A549 (cell line): ENCODE measurements at regions not wholly inside any gene's neighbourhood (a gene's known extent, or its start where the extent isn't known, plus 50 kb on each side); places are given as distances from the start of the nearest gene placed in this dataset.

Experiments
- EP300 ChIP-seq, 2 experiments: fragments of >200 bp; sonication (Bioruptor Twin); formaldehyde crosslinking; IDR thresholded peaks; 2 replicates in 1 of 2; 3 replicates in 1 of 2; pipeline ENCODE4 v1.6.1; 2016 to 2017
- HDAC2 ChIP-seq: fragments of 200-600 bp; sonication (generic); IDR thresholded peaks from 2 replicates; pipeline ENCODE4 v1.6.1; 2016
- TF ChIP-seq, protein P1 (sequence below): fragments of 150-350 bp; IDR thresholded peaks from 2 replicates; pipeline ENCODE4 v1.6.1; 2014; ENCODE audit warnings: low read depth, mild to moderate bottlenecking, low read length

GRCh38 chr9:88272986-88273385, 115.3 kb upstream of the SPIN1 start:
- TF ChIP-seq EP300 (IDR thresholded peaks at IDR 0.05) (no peak), HDAC2 (no peak)
- TF ChIP-seq, protein P1, sequence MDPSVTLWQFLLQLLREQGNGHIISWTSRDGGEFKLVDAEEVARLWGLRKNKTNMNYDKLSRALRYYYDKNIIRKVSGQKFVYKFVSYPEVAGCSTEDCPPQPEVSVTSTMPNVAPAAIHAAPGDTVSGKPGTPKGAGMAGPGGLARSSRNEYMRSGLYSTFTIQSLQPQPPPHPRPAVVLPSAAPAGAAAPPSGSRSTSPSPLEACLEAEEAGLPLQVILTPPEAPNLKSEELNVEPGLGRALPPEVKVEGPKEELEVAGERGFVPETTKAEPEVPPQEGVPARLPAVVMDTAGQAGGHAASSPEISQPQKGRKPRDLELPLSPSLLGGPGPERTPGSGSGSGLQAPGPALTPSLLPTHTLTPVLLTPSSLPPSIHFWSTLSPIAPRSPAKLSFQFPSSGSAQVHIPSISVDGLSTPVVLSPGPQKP, result no peak
